ENCODE measurements at regions not wholly inside any gene's neighbourhood (a gene's known extent, or its start where the extent isn't known, plus 50 kb on each side); places are given as distances from the start of the nearest gene placed in this dataset.
A peak's percentile ranks its signal among the peaks of the same experiment; 100 is the strongest.

- TF ChIP-seq SIN3B (IDR thresholded peaks at IDR 0.05; ENCODE audit: low read length) (no peak), PLRG1 (conservative IDR thresholded peaks at IDR 0.05) (no peak), ZKSCAN5 (CRISPR knock-in tag; IDR thresholded peaks at IDR 0.05) (no peak), PAF1 (CRISPR knock-in tag; IDR thresholded peaks at IDR 0.05) (no peak), PRPF4 (IDR thresholded peaks at IDR 0.05; ENCODE audit: low read depth, low read length, poor library complexity, severe bottlenecking) (no peak), SIX1 (CRISPR knock-in tag; IDR thresholded peaks at IDR 0.05; ENCODE audit: borderline replicate concordance) (peak; percentile 51), NCOR1 (IDR thresholded peaks at IDR 0.05; ENCODE audit: borderline replicate concordance, low read length) (peak; percentile 76), ZNF7 (CRISPR knock-in tag; IDR thresholded peaks at IDR 0.05) (no peak), NR2C2 (CRISPR knock-in tag; IDR thresholded peaks at IDR 0.05; ENCODE audit: borderline replicate concordance) (peak; percentile 70), IRF1 (CRISPR knock-in tag; IDR thresholded peaks at IDR 0.05; ENCODE audit: low read depth) (no peak), DZIP1 (CRISPR knock-in tag; IDR thresholded peaks at IDR 0.05) (no peak), RFXANK (CRISPR knock-in tag; IDR thresholded peaks at IDR 0.05) (no peak), RORA (CRISPR knock-in tag; IDR thresholded peaks at IDR 0.05) (no peak), JUN (CRISPR knock-in tag; IDR thresholded peaks at IDR 0.05) (no peak), KLF15 (CRISPR knock-in tag; IDR thresholded peaks at IDR 0.05; ENCODE audit: borderline replicate concordance) (no peak), FOXM1 (CRISPR knock-in tag; IDR thresholded peaks at IDR 0.05) (no peak), TP53 (CRISPR knock-in tag; conservative IDR thresholded peaks at IDR 0.05) (no peak), ARNTL (CRISPR knock-in tag; IDR thresholded peaks at IDR 0.05) (no peak; the same call in 1 of the 2 replicates), ZNF609 (CRISPR knock-in tag; IDR thresholded peaks at IDR 0.05; ENCODE audit: borderline replicate concordance) (no peak; the same call in 1 of the 2 replicates), ZNF17 (CRISPR knock-in tag; IDR thresholded peaks at IDR 0.05) (no peak), SSRP1 (CRISPR knock-in tag; IDR thresholded peaks at IDR 0.05) (0 out of 2 replicates have a peak, but pooled peaks have one; percentile 30), NFIB (CRISPR knock-in tag; IDR thresholded peaks at IDR 0.05; ENCODE audit: borderline replicate concordance) (no peak)
These were observed 1423.9 kb upstream of the PRMT6 start (continued) for GRCh38 chr1:105632342-105633196.
